HepG2 (cell line): ENCODE measurements at regions not wholly inside any gene's neighbourhood (a gene's known extent, or its start where the extent isn't known, plus 50 kb on each side); places are given as distances from the start of the nearest gene placed in this dataset.

Experiments
- ATAC-seq: fragments of 200-7000 bp; cut with Tn5 transposase; 3 replicates; pipeline ENCODE4 v1.9.1; 2020; ENCODE audit warnings: mild to moderate bottlenecking, moderate library complexity
- BruUV-seq: library from RNA; stranded (reverse); fragments of 400-500 nt; replicated peaks from 2 replicates; lab custom pipeline; 2021; lab: Mats Ljungman, UMichigan
- CTCF ChIA-PET: fragments of 300-600 bp; formaldehyde crosslinking; extraction: SDS; loops from one replicate; lab custom pipeline; 2021; ENCODE audit warnings: low total read pairs, inconsistent platforms, low intra/inter-chr PET ratio; lab: Yijun Ruan, JAX
- POLR2A ChIA-PET: fragments of 350-600 bp; sonication (Branson Sonifier 250); formaldehyde crosslinking; loops from one replicate; lab custom pipeline; 2020; ENCODE audit warnings: antibody characterized with exemption, inconsistent platforms; lab: Yijun Ruan, JAX
- DNase-seq: peaks from one replicate; pipeline ENCODE4 v3.0.0-alpha.2; 2015; ENCODE audit warnings: low spot score
- FAIRE-seq: peaks from 3 replicates; lab custom pipeline; 2011; peaks lifted over from hg19 to GRCh38; lab: Jason Lieb, UNC
- H2AFZ ChIP-seq: one replicate; pipeline ENCODE4 v1.6.1; 2011; ENCODE audit warnings: low read length, inconsistent platforms
- H3K27ac ChIP-seq: fragments of 300-600 bp; 3 replicates; pipeline ENCODE4 v1.8.0; 2011; ENCODE audit warnings: mixed run types, mild to moderate bottlenecking, mixed read lengths, low read length, inconsistent platforms; ENCODE audit not compliant: insufficient read depth; ENCODE audit errors: extremely low read length
- H3K27me3 ChIP-seq, 2 experiments: fragments of 200-600 bp in 1 of 2; 2 replicates in 1 of 2; 3 replicates in 1 of 2; pipeline versions ENCODE4 v1.6.0 to v1.8.0; 2011; ENCODE audit warnings: low read length in 2 of 2, mild to moderate bottlenecking in 2 of 2, moderate library complexity in 2 of 2, inconsistent platforms in 1 of 2; ENCODE audit not compliant: insufficient read depth in 2 of 2, control insufficient read depth in 1 of 2
- H3K36me3 ChIP-seq, 2 experiments: fragments of 200-600 bp in 1 of 2; replicated peaks in 1 of 2; 2 replicates in 1 of 2; 3 replicates in 1 of 2; pipeline versions ENCODE4 v1.5.1 to v1.8.0; 2011; ENCODE audit warnings: low read length in 2 of 2, inconsistent platforms in 1 of 2; ENCODE audit not compliant: insufficient read depth in 2 of 2, control insufficient read depth in 1 of 2
- H3K4me1 ChIP-seq: 2 replicates; pipeline ENCODE4 v1.5.1; 2012; ENCODE audit warnings: low read length, inconsistent platforms; ENCODE audit not compliant: insufficient read depth
- H3K4me2 ChIP-seq: 2 replicates; pipeline ENCODE4 v1.6.0; 2011; ENCODE audit warnings: low read depth, low read length, inconsistent platforms
- H3K4me3 ChIP-seq, 3 experiments: fragments of 200-600 bp in 1 of 3; sonication (generic), shearing (Covaris generic) in 1 of 3; replicated peaks in 1 of 3; 2 replicates each; pipeline ENCODE4 v1.5.1; 2011 to 2016; ENCODE audit warnings: low read length in 3 of 3, inconsistent platforms in 2 of 3, low read depth in 2 of 3, mild to moderate bottlenecking in 2 of 3, control low read depth in 1 of 3, mixed read lengths in 1 of 3; ENCODE audit not compliant: insufficient read depth in 1 of 3
- H3K79me2 ChIP-seq: one replicate; pipeline ENCODE4 v1.6.1; 2011; ENCODE audit warnings: low read length, inconsistent platforms; ENCODE audit not compliant: insufficient read depth
- H3K9ac ChIP-seq: 2 replicates; pipeline ENCODE4 v1.6.0; 2011; ENCODE audit warnings: mild to moderate bottlenecking, low read depth, low read length, inconsistent platforms; ENCODE audit not compliant: insufficient read depth
- H3K9me3 ChIP-seq: 2 replicates; pipeline ENCODE4 v1.5.1; 2012; ENCODE audit warnings: mild to moderate bottlenecking, low read length
- H4K20me1 ChIP-seq: 2 replicates; pipeline ENCODE4 v1.6.0; 2011; ENCODE audit warnings: inconsistent platforms, mild to moderate bottlenecking, low read length, moderate library complexity; ENCODE audit not compliant: insufficient read depth
- ZNF17 ChIP-seq: sonication (generic); formaldehyde crosslinking; IDR thresholded peaks from 2 replicates; pipeline ENCODE4 v1.5.0; 2020; ENCODE audit warnings: mild to moderate bottlenecking, missing genetic modification reagents
- ZNF224 ChIP-seq: sonication (generic); formaldehyde crosslinking; IDR thresholded peaks from 2 replicates; pipeline ENCODE4 v1.5.0; 2020; ENCODE audit warnings: mild to moderate bottlenecking, missing genetic modification reagents
- ZNF337 ChIP-seq: sonication (generic); formaldehyde crosslinking; IDR thresholded peaks from 2 replicates; pipeline ENCODE4 v1.5.1; 2020; ENCODE audit warnings: missing genetic modification reagents, low read depth, mild to moderate bottlenecking, borderline replicate concordance
- ZNF44 ChIP-seq: sonication (generic); formaldehyde crosslinking; IDR thresholded peaks from 2 replicates; pipeline ENCODE4 v1.5.1; 2020; ENCODE audit warnings: mild to moderate bottlenecking, missing genetic modification reagents
- ZNF562 ChIP-seq: sonication (generic); formaldehyde crosslinking; IDR thresholded peaks from 2 replicates; pipeline ENCODE4 v1.8.0; 2022; ENCODE audit warnings: missing genetic modification reagents, borderline replicate concordance
- ZNF746 ChIP-seq: sonication (generic); formaldehyde crosslinking; IDR thresholded peaks from 2 replicates; pipeline ENCODE4 v1.8.0; 2022; ENCODE audit warnings: mild to moderate bottlenecking, missing genetic modification reagents
- ZNF768 ChIP-seq: sonication (generic); formaldehyde crosslinking; IDR thresholded peaks from 2 replicates; pipeline ENCODE4 v1.4.0; 2020; ENCODE audit warnings: missing genetic modification reagents
- WGBS: methylation state at CpG from one replicate; pipeline ENCODE4 v1.1.6; 2017; ENCODE audit warnings: low lambda C conversion rate; 5-methylcytosine and 5-hydroxymethylcytosine counted together
- in situ Hi-C: cut with HindIII; loops from 2 replicates; pipeline ENCODE4 v1.10.0; 2017; ENCODE audit warnings: low pct_unique_long_range_greater_than_20kb; ENCODE audit not compliant: extremely low pct_ligation_motif_present
- intact Hi-C: fragments of 100-400 bp; cut with micrococcal nuclease; formaldehyde crosslinking; loops from one replicate; pipeline ENCODE4 v1.10.0; 2022; ENCODE audit not compliant: unreplicated experiment
- TF ChIP-seq, protein P1 (sequence below): sonication (generic); formaldehyde crosslinking; IDR thresholded peaks from 2 replicates; pipeline ENCODE4 v1.8.1; 2022; ENCODE audit warnings: low read depth, mild to moderate bottlenecking, missing genetic modification reagents
- TF ChIP-seq, protein P2 (sequence below): sonication (generic); formaldehyde crosslinking; IDR thresholded peaks from 2 replicates; pipeline ENCODE4 v1.5.1; 2020; ENCODE audit warnings: missing genetic modification reagents, mild to moderate bottlenecking, borderline replicate concordance
- TF ChIP-seq, protein P3 (sequence below): sonication (generic); formaldehyde crosslinking; IDR thresholded peaks from 2 replicates; pipeline ENCODE4 v1.4.0; 2020; ENCODE audit warnings: missing genetic modification reagents, borderline replicate concordance

DNA sequence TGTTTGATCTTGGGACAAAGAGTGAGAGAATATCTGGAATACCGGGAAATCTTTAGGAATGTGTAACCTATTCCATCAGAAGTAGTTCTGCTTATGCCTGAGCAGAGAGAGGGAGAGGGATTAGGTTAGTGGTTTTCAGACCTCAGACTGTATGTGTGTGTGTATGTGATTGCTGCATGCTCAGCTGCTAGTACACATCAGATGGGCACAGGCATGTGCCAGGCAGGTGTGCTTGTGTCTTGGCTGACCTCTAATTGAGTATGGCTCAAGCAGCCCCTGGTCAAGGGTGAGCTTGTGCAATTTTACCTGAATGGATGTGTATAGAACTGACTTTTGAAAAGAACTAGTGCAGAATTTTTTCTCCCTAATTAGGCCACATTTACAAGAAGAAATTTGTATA, 91.2 kb downstream of the INSIG2 start (continued):
- TF ChIP-seq ZNF562 (CRISPR knock-in tag) = no peak

DNA sequence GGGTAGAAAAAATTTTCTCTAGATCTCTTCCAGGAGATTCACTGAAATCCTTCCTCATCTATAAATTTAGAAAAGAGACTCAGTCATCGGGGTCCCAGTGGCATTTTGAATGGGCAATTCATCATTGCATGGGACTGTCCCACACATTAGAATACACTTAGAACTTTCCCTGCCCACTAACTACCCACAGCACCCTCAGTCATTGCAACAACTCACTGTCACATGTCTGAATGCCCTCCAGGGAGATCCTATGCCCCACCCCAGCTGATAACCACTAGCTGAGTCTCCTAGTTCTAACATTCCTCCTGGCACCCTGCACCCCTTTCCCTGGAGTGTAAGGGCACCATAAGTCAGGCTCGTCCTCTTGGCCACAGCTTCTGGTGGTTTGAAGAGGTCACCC, 89.6 kb downstream of the INSIG2 start:
- Histone ChIP-seq H4K20me1 (no peaks in the 10 kb centered on the region), H3K4me2 (no peak overlapping the region), H3K9me3 (no peaks in the 10 kb centered on the region), H3K27me3 (peaks cover 2 to 14% of the 10 kb centered on the region in 2 experiments; a peak in 2 of 5 replicates), H3K36me3 (no peaks in the 10 kb centered on the region), H3K79me2 (no peaks in the 10 kb centered on the region), H3K27ac (no peak overlapping the region), H3K9ac (no peak overlapping the region), H2AFZ (no peak overlapping the region), H3K4me3 (no peak overlapping the region), H3K4me1 (no peaks in the 10 kb centered on the region)
- ChIA-PET POLR2A (no interaction called here), CTCF (no interaction called here)
- intact Hi-C loops (no loop called here), in situ Hi-C loops (no loop called here)
- ATAC-seq (no peak), FAIRE-seq (no peak), DNase-seq (no peak)
- TF ChIP-seq ZNF44 = no peak
- TF ChIP-seq, protein P1, sequence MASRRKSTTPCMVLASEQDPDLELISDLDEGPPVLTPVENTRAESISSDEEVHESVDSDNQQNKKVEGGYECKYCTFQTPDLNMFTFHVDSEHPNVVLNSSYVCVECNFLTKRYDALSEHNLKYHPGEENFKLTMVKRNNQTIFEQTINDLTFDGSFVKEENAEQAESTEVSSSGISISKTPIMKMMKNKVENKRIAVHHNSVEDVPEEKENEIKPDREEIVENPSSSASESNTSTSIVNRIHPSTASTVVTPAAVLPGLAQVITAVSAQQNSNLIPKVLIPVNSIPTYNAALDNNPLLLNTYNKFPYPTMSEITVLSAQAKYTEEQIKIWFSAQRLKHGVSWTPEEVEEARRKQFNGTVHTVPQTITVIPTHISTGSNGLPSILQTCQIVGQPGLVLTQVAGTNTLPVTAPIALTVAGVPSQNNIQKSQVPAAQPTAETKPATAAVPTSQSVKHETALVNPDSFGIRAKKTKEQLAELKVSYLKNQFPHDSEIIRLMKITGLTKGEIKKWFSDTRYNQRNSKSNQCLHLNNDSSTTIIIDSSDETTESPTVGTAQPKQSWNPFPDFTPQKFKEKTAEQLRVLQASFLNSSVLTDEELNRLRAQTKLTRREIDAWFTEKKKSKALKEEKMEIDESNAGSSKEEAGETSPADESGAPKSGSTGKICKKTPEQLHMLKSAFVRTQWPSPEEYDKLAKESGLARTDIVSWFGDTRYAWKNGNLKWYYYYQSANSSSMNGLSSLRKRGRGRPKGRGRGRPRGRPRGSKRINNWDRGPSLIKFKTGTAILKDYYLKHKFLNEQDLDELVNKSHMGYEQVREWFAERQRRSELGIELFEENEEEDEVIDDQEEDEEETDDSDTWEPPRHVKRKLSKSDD = no peak
- no peak for TF ChIP-seq ZNF17 (CRISPR knock-in tag)
- WGBS = 28% methylated on average over 2 of the region's 2 CpGs
- BruUV-seq = no TSS peak

DNA sequence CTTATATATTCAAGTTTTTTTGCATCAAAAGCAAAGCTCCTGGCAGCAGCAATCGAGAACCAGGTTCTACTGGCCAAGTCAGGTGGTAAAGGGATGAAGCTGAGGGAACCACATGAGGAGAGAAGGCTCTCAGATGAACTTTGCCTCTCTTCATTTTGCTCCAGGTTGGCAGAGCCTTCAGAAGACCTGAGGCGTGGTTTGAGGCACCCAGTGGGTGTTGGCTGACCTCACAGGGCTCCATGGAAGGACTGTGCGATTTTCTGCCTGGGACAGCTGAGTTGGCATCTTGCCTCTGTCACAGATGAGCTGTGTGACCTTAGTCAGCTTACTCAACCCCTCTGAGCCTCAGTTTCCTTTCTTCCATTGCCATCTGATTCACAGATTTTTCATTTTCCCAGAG, 89.0 kb downstream of the INSIG2 start:
- peaks cover 2 to 14% of the 10 kb centered on the region in 2 experiments; a peak in 2 of 5 replicates for H3K27me3 ChIP-seq
- TF ChIP-seq ZNF768 (CRISPR knock-in tag) (peak; percentile 84), ZNF224 (no peak), ZNF337 (no peak), ZNF746 (CRISPR knock-in tag) (no peak)
- TF ChIP-seq, protein P2, sequence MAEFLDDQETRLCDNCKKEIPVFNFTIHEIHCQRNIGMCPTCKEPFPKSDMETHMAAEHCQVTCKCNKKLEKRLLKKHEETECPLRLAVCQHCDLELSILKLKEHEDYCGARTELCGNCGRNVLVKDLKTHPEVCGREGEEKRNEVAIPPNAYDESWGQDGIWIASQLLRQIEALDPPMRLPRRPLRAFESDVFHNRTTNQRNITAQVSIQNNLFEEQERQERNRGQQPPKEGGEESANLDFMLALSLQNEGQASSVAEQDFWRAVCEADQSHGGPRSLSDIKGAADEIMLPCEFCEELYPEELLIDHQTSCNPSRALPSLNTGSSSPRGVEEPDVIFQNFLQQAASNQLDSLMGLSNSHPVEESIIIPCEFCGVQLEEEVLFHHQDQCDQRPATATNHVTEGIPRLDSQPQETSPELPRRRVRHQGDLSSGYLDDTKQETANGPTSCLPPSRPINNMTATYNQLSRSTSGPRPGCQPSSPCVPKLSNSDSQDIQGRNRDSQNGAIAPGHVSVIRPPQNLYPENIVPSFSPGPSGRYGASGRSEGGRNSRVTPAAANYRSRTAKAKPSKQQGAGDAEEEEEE (CRISPR knock-in tag) = no peak
- TF ChIP-seq, protein P3, sequence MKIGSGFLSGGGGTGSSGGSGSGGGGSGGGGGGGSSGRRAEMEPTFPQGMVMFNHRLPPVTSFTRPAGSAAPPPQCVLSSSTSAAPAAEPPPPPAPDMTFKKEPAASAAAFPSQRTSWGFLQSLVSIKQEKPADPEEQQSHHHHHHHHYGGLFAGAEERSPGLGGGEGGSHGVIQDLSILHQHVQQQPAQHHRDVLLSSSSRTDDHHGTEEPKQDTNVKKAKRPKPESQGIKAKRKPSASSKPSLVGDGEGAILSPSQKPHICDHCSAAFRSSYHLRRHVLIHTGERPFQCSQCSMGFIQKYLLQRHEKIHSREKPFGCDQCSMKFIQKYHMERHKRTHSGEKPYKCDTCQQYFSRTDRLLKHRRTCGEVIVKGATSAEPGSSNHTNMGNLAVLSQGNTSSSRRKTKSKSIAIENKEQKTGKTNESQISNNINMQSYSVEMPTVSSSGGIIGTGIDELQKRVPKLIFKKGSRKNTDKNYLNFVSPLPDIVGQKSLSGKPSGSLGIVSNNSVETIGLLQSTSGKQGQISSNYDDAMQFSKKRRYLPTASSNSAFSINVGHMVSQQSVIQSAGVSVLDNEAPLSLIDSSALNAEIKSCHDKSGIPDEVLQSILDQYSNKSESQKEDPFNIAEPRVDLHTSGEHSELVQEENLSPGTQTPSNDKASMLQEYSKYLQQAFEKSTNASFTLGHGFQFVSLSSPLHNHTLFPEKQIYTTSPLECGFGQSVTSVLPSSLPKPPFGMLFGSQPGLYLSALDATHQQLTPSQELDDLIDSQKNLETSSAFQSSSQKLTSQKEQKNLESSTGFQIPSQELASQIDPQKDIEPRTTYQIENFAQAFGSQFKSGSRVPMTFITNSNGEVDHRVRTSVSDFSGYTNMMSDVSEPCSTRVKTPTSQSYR = no peak

More for the DNA sequence above, 89.0 kb downstream of the INSIG2 start:
- no TSS peak for BruUV-seq
- Histone ChIP-seq H3K36me3 (no peaks in the 10 kb centered on the region), H3K4me1 (no peaks in the 10 kb centered on the region), H3K9ac (no peak overlapping the region), H3K4me3 (no peak overlapping the region), H3K4me2 (no peak overlapping the region), H4K20me1 (no peaks in the 10 kb centered on the region), H2AFZ (no peak overlapping the region), H3K27ac (no peak overlapping the region), H3K9me3 (no peaks in the 10 kb centered on the region), H3K79me2 (no peaks in the 10 kb centered on the region)
- ChIA-PET CTCF (no interaction called here), POLR2A (no interaction called here)
- intact Hi-C loops (no loop called here), in situ Hi-C loops (no loop called here)
- FAIRE-seq (no peak), ATAC-seq (no peak), DNase-seq (no peak)
- WGBS = 10% methylated on average over 3 of the region's 3 CpGs
